ENCODE measurements at regions not wholly inside any gene's neighbourhood (a gene's known extent, or its start where the extent isn't known, plus 50 kb on each side); places are given as distances from the start of the nearest gene placed in this dataset.

- no peak for DNase-seq (ENCODE audit: extremely low spot score in 2 of 2)
- no peak overlapping the region for H3K27ac ChIP-seq
- H3K4me1 ChIP-seq = peaks cover 4% of the 10 kb centered on the region
- no peaks in the 10 kb centered on the region for H3K9me3 ChIP-seq
- H3K4me3 ChIP-seq = no peak overlapping the region
- TF ChIP-seq POLR2A (IDR thresholded peaks at IDR 0.05) = no peak
- H3K27me3 ChIP-seq = no peaks in the 10 kb centered on the region
- no peaks in the 10 kb centered on the region for H3K36me3 ChIP-seq
- intact Hi-C loops (cut with DNase I) = no loop called here
Observed at GRCh38 chr2:39523308-39524044, 86.4 kb upstream of the MAP4K3 start.

DNA sequence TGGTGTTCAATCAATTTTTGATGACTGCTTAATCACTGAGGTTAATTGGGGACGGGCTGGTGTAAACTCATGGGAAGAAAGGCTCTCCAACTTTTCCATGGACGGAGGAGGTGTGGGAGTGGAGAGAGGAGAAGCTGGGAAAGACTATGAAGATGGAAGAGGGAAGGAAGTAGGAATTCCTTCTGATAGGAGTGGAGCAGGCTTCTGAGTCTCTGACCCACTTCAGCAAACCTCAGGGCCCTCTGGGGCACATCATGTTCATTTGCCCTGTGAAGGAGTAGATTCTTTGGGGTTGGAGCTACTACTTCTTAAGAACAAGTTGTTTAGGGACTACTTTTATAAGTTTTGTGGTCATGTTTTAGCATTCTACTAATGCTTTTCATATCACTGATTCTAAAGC is 87.0 kb upstream of the MAP4K3 start:
- no peaks in the 10 kb centered on the region for H3K9me3 ChIP-seq
- no peaks in the 10 kb centered on the region for H3K27me3 ChIP-seq
- intact Hi-C loops (cut with DNase I) = no loop called here
- DNase-seq (ENCODE audit: extremely low spot score in 2 of 2) = no peak
- H3K27ac ChIP-seq = no peak overlapping the region
- no peak overlapping the region for H3K4me3 ChIP-seq
- TF ChIP-seq POLR2AphosphoS5 (IDR thresholded peaks at IDR 0.05; ENCODE audit: insufficient read depth in 1 of 2, low read depth in 1 of 2) (no peak), POLR2A (IDR thresholded peaks at IDR 0.05) (no peak), CTCF (IDR thresholded peaks at IDR 0.05) (no peak)
- H3K36me3 ChIP-seq = no peaks in the 10 kb centered on the region
- H3K4me1 ChIP-seq = peaks cover 4% of the 10 kb centered on the region

DNA sequence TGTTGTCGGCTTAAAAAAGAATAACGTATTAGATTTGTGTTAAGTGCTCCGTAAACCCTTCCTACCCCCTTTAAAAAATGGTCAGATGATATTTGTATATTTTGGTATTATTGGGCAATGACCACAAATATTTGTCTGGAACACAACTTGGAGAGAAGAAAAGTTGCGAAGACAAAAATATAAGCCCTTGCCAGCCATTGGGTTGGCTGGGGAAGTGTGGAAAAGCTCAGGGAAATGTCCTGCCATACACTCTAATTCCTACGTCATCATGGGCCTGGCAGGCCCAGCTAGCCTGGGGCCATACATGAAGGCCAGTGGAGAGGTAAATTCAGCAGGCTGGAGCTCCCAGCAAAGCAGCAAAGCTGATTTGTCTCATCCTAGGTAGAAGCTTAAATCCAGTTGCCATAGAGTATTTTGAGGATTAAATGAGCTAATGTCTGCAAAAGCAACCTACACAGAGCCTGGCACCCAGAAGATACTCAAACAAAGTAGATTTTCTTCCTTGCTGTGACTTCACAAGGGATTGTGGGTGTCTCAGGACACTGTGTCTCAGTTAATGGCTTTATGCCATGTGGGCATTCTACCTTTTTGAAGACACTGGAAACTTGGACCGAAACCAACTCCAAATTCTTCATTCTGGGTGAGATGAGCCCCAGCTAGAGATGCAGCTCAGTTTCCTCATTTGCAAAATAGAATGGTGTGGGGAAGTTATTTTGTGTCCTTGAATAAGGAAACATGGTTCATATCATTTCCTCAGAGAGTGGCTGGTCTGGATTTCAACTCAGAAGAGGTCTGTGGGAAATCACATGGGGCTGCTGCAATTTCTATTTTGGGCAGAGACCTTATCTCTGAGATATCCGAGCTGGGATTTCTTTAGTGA is 87.9 kb upstream of the MAP4K3 start:
- no peaks in the 10 kb centered on the region for H3K9me3 ChIP-seq
- intact Hi-C loops (cut with DNase I) = no loop called here
- no peak overlapping the region for H3K27ac ChIP-seq
- no peaks in the 10 kb centered on the region for H3K36me3 ChIP-seq
- H3K4me1 ChIP-seq = peaks cover 4% of the 10 kb centered on the region
- no peaks in the 10 kb centered on the region for H3K27me3 ChIP-seq
- H3K4me3 ChIP-seq = no peak overlapping the region
- no peak for DNase-seq (ENCODE audit: extremely low spot score in 2 of 2)
- no peak for TF ChIP-seq POLR2AphosphoS5 (IDR thresholded peaks at IDR 0.05; ENCODE audit: insufficient read depth in 1 of 2, low read depth in 1 of 2)
- TF ChIP-seq CTCF (IDR thresholded peaks at IDR 0.05) = no peak
- TF ChIP-seq POLR2A (IDR thresholded peaks at IDR 0.05) = no peak

- Histone ChIP-seq H3K4me1 (peaks cover 4% of the 10 kb centered on the region), H3K9me3 (no peaks in the 10 kb centered on the region), H3K27me3 (no peaks in the 10 kb centered on the region), H3K27ac (no peak overlapping the region), H3K36me3 (no peaks in the 10 kb centered on the region), H3K4me3 (no peak overlapping the region)
- intact Hi-C loops (cut with DNase I) = no loop called here
- TF ChIP-seq POLR2AphosphoS5 (IDR thresholded peaks at IDR 0.05; ENCODE audit: insufficient read depth in 1 of 2, low read depth in 1 of 2) (no peak), POLR2A (IDR thresholded peaks at IDR 0.05) (no peak), CTCF (IDR thresholded peaks at IDR 0.05) (no peak)
- no peak for DNase-seq (ENCODE audit: extremely low spot score in 2 of 2)
Observed at GRCh38 chr2:39525636-39526412, 88.7 kb upstream of the MAP4K3 start.

DNA sequence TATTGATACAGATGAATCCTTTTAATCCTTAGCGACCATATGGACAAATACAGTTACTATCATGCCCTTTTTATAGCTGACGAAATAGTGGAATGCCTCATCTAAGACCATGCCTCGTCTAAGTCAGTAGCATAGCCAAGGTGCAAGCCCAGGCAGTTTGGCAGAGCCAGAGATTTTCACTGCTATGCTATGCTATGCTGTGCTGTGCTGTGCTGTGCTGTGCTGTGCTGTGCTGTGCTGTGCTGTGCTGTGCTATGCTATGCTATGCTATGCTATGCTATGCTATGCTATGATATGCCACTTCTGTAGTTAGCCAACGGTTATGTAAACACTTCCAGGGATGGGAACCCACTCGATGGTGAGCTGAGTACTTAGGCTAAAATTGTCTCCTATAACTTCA is 91.6 kb upstream of the MAP4K3 start:
- Histone ChIP-seq H3K4me1 (peaks cover 4% of the 10 kb centered on the region), H3K4me3 (no peak overlapping the region), H3K36me3 (no peaks in the 10 kb centered on the region), H3K9me3 (no peaks in the 10 kb centered on the region), H3K27me3 (no peaks in the 10 kb centered on the region), H3K27ac (no peak overlapping the region)
- DNase-seq (ENCODE audit: extremely low spot score in 2 of 2) = no peak
- intact Hi-C loops (cut with DNase I) = no loop called here
- TF ChIP-seq POLR2AphosphoS5 (IDR thresholded peaks at IDR 0.05; ENCODE audit: insufficient read depth in 1 of 2, low read depth in 1 of 2) = no peak
- no peak for TF ChIP-seq POLR2A (IDR thresholded peaks at IDR 0.05)
- no peak for TF ChIP-seq CTCF (IDR thresholded peaks at IDR 0.05)
